ENCODE measurements at regions not wholly inside any gene's neighbourhood (a gene's known extent, or its start where the extent isn't known, plus 50 kb on each side); places are given as distances from the start of the nearest gene placed in this dataset.

DNA sequence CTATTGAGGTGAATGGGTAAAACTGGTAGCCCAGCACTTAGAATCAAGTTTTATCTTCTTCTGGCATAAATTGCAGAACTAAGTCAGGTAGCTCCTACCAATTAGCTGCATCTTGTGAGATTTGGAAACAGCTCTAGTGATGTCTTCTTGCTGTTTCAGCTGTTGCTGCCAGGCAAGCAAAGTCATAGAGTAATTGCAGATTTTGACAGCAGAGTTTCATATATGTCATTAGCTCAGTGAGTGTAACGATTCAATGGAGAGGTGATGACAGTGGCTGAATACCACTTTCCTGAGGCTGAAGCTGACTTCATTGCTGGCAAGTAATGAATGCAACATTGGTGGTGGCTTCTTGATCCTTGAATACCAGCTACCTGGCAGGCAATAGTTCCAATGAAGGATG, 1109.7 kb upstream of the CDH18 start:
- Histone ChIP-seq H3K27me3 (replicated peaks; ENCODE audit: insufficient read depth) (no peaks in the 10 kb centered on the region), H2AFZ (no peak overlapping the region), H3K36me3 (ENCODE audit: low read depth) (no peaks in the 10 kb centered on the region), H3K4me1 (ENCODE audit: insufficient read depth) (no peaks in the 10 kb centered on the region), H3K9me2 (ENCODE audit: insufficient read depth) (no peaks in the 10 kb centered on the region), H4K20me1 (ENCODE audit: insufficient read depth) (no peaks in the 10 kb centered on the region), H3K4me2 (ENCODE audit: unreplicated experiment) (no peak overlapping the region), H3K9ac (no peak overlapping the region), H3F3A (ENCODE audit: insufficient read depth) (no peaks in the 10 kb centered on the region), H3K27ac (no peak overlapping the region), H3K9me3 (ENCODE audit: low read depth) (no peaks in the 10 kb centered on the region), H3K4me3 (no peak overlapping the region), H3K79me2 (ENCODE audit: insufficient read depth) (no peaks in the 10 kb centered on the region)
- in situ Hi-C loops (cut with MboI) = no loop called here
- TF ChIP-seq EZH2 (IDR thresholded peaks at IDR 0.05; ENCODE audit: insufficient read depth, poor library complexity, severe bottlenecking) (no peak), EZH2phosphoT487 (IDR thresholded peaks at IDR 0.05; ENCODE audit: insufficient read depth, low read depth) (no peak)
- no peak for DNase-seq
- 6 to 12% methylated on average over 1 of the region's 1 CpG for WGBS, 2 experiments (ENCODE audit: low coverage in 1 of 2, low lambda C conversion rate in 2 of 2, missing lambda C conversion rate in 2 of 2)

DNA sequence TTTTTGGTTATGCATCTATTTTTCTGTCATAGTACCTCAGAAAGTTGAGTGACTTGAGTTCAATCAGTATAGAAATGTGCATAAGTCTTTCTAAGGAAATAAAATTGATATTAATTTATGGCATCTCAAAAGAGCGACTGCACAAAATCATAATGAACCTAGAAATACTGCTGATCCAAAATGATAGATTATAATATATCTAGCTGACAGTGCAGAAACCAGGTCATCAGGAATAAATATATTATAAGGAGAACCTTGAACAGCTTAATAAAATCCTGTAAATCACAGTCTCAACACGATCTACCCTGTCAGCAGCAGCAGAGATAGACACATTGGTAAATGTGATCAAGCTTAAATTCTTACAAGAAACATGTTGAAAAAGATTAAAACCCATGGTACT, 1106.6 kb upstream of the CDH18 start:
- no peak overlapping the region for H3K27ac ChIP-seq
- H3K9me3 ChIP-seq (ENCODE audit: low read depth) = no peaks in the 10 kb centered on the region
- no peak for DNase-seq
- no peaks in the 10 kb centered on the region for H4K20me1 ChIP-seq (ENCODE audit: insufficient read depth)
- H3K79me2 ChIP-seq (ENCODE audit: insufficient read depth) = no peaks in the 10 kb centered on the region
- no peaks in the 10 kb centered on the region for H3F3A ChIP-seq (ENCODE audit: insufficient read depth)
- no peaks in the 10 kb centered on the region for H3K27me3 ChIP-seq (replicated peaks; ENCODE audit: insufficient read depth)
- H3K4me1 ChIP-seq (ENCODE audit: insufficient read depth) = no peaks in the 10 kb centered on the region
- H3K4me3 ChIP-seq = no peak overlapping the region
- no peaks in the 10 kb centered on the region for H3K9me2 ChIP-seq (ENCODE audit: insufficient read depth)
- 6 to 13% methylated on average over 2 of the region's 2 CpGs for WGBS, 2 experiments (ENCODE audit: low coverage in 1 of 2, low lambda C conversion rate in 2 of 2, missing lambda C conversion rate in 2 of 2)
- H3K9ac ChIP-seq = no peak overlapping the region
- no peak overlapping the region for H3K4me2 ChIP-seq (ENCODE audit: unreplicated experiment)
- no peaks in the 10 kb centered on the region for H3K36me3 ChIP-seq (ENCODE audit: low read depth)
- in situ Hi-C loops (cut with MboI) = no loop called here
- TF ChIP-seq EZH2phosphoT487 (IDR thresholded peaks at IDR 0.05; ENCODE audit: insufficient read depth, low read depth) (no peak), EZH2 (IDR thresholded peaks at IDR 0.05; ENCODE audit: insufficient read depth, poor library complexity, severe bottlenecking) (no peak)
- no peak overlapping the region for H2AFZ ChIP-seq

DNA sequence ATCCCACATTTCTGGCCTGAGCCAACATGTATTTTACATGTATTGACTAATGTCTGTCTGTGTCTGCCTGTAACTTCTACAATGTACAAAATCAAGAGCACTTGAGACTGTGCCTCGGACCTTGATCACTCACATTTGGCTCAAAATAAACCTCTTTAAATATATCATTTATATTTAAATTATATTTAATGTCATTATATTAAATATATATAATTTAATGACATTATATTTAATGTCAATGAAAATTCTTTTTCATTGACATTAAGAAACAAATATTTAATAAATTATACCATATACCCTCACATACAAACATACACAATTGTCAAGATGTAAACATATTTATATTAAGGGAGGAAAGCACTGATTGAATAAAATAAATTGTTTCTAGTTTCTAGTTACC, 1099.8 kb upstream of the CDH18 start:
- no peak overlapping the region for H3K9ac ChIP-seq
- H3K4me3 ChIP-seq = no peak overlapping the region
- TF ChIP-seq EZH2phosphoT487 (IDR thresholded peaks at IDR 0.05; ENCODE audit: insufficient read depth, low read depth) (no peak), EZH2 (IDR thresholded peaks at IDR 0.05; ENCODE audit: insufficient read depth, poor library complexity, severe bottlenecking) (no peak)
- H3K27me3 ChIP-seq (replicated peaks; ENCODE audit: insufficient read depth) = no peaks in the 10 kb centered on the region
- no peaks in the 10 kb centered on the region for H3F3A ChIP-seq (ENCODE audit: insufficient read depth)
- H3K9me2 ChIP-seq (ENCODE audit: insufficient read depth) = no peaks in the 10 kb centered on the region
- no peak overlapping the region for H2AFZ ChIP-seq
- no peaks in the 10 kb centered on the region for H3K79me2 ChIP-seq (ENCODE audit: insufficient read depth)
- no peaks in the 10 kb centered on the region for H3K36me3 ChIP-seq (ENCODE audit: low read depth)
- H4K20me1 ChIP-seq (ENCODE audit: insufficient read depth) = no peaks in the 10 kb centered on the region
- H3K4me2 ChIP-seq (ENCODE audit: unreplicated experiment) = no peak overlapping the region
- in situ Hi-C loops (cut with MboI) = no loop called here
- DNase-seq = no peak
- no peaks in the 10 kb centered on the region for H3K4me1 ChIP-seq (ENCODE audit: insufficient read depth)
- H3K9me3 ChIP-seq (ENCODE audit: low read depth) = peaks cover 3% of the 10 kb centered on the region
- WGBS, 2 experiments (ENCODE audit: low coverage in 1 of 2, low lambda C conversion rate in 2 of 2, missing lambda C conversion rate in 2 of 2) = 7 to 14% methylated on average over 1 of the region's 1 CpG
- H3K27ac ChIP-seq = no peak overlapping the region

DNA sequence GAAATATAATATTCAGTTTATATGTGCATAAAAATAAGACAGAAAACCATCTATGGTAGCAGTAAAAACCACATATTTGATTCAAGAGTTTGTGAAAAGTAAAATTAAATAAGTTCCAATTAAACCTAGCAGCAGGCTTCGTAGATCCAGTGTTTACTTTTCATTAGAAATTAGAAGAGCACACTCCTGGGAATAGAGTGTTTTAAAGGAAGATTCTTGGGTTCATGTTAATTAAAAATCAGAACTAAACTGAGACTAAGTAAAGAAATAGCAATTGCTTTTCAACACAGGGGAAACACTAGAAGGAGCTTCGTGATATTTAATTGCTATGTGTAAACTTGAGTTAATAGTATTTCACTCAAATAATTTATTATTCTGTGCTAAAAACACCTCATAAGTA, 1097.8 kb upstream of the CDH18 start:
- no peak for DNase-seq
- no peaks in the 10 kb centered on the region for H3K79me2 ChIP-seq (ENCODE audit: insufficient read depth)
- no peaks in the 10 kb centered on the region for H3K27me3 ChIP-seq (replicated peaks; ENCODE audit: insufficient read depth)
- no peaks in the 10 kb centered on the region for H4K20me1 ChIP-seq (ENCODE audit: insufficient read depth)
- H3K4me1 ChIP-seq (ENCODE audit: insufficient read depth) = no peaks in the 10 kb centered on the region
- H3F3A ChIP-seq (ENCODE audit: insufficient read depth) = no peaks in the 10 kb centered on the region
- in situ Hi-C loops (cut with MboI) = no loop called here
- H3K9ac ChIP-seq = no peak overlapping the region
- H3K27ac ChIP-seq = no peak overlapping the region
- peaks cover 3% of the 10 kb centered on the region for H3K9me3 ChIP-seq (ENCODE audit: low read depth)
- H3K36me3 ChIP-seq (ENCODE audit: low read depth) = no peaks in the 10 kb centered on the region
- H3K4me3 ChIP-seq = no peak overlapping the region
- no peaks in the 10 kb centered on the region for H3K9me2 ChIP-seq (ENCODE audit: insufficient read depth)
- H2AFZ ChIP-seq = no peak overlapping the region
- no peak for TF ChIP-seq EZH2phosphoT487 (IDR thresholded peaks at IDR 0.05; ENCODE audit: insufficient read depth, low read depth)
- TF ChIP-seq EZH2 (IDR thresholded peaks at IDR 0.05; ENCODE audit: insufficient read depth, poor library complexity, severe bottlenecking) = no peak
- no peak overlapping the region for H3K4me2 ChIP-seq (ENCODE audit: unreplicated experiment)
- WGBS, 2 experiments (ENCODE audit: low coverage in 1 of 2, low lambda C conversion rate in 2 of 2, missing lambda C conversion rate in 2 of 2) = 3 to 5% methylated on average over 2 of the region's 2 CpGs

DNA sequence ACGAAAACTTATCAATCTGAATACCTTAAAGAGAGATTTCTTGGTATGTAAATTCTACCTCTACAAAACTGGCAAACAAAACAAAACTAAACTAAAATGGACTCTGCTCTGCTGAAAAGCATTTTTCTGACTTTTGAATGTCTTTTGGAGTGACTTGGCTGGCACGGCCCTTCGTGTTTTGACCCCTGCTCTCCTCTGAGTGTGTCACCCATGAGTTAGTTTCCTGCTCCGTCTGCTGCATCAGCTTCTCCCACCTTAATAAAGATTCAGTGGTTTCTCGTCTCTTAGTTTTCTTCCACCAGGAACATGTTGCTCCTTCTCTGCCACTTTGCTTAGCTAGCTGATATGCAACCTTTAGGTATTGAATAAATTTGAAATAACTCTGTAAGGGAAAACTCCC, 1084.0 kb upstream of the CDH18 start:
- H3K4me1 ChIP-seq (ENCODE audit: insufficient read depth) = no peaks in the 10 kb centered on the region
- H3K27me3 ChIP-seq (replicated peaks; ENCODE audit: insufficient read depth) = no peaks in the 10 kb centered on the region
- H3K9me2 ChIP-seq (ENCODE audit: insufficient read depth) = no peaks in the 10 kb centered on the region
- H4K20me1 ChIP-seq (ENCODE audit: insufficient read depth) = no peaks in the 10 kb centered on the region
- no peaks in the 10 kb centered on the region for H3F3A ChIP-seq (ENCODE audit: insufficient read depth)
- no peaks in the 10 kb centered on the region for H3K36me3 ChIP-seq (ENCODE audit: low read depth)
- H3K79me2 ChIP-seq (ENCODE audit: insufficient read depth) = no peaks in the 10 kb centered on the region
- H3K4me3 ChIP-seq = no peak overlapping the region
- 17 to 27% methylated on average over 5 of the region's 5 CpGs for WGBS, 2 experiments (ENCODE audit: low coverage in 1 of 2, low lambda C conversion rate in 2 of 2, missing lambda C conversion rate in 2 of 2)
- in situ Hi-C loops (cut with MboI) = no loop called here
- DNase-seq = no peak
- H3K9ac ChIP-seq = no peak overlapping the region
- TF ChIP-seq EZH2phosphoT487 (IDR thresholded peaks at IDR 0.05; ENCODE audit: insufficient read depth, low read depth) (no peak), EZH2 (IDR thresholded peaks at IDR 0.05; ENCODE audit: insufficient read depth, poor library complexity, severe bottlenecking) (no peak)
- no peak overlapping the region for H3K4me2 ChIP-seq (ENCODE audit: unreplicated experiment)
- no peaks in the 10 kb centered on the region for H3K9me3 ChIP-seq (ENCODE audit: low read depth)
- no peak overlapping the region for H2AFZ ChIP-seq
- no peak overlapping the region for H3K27ac ChIP-seq
